ENCODE measurements at regions not wholly inside any gene's neighbourhood (a gene's known extent, or its start where the extent isn't known, plus 50 kb on each side); places are given as distances from the start of the nearest gene placed in this dataset.

GRCh38 chr16:62872339-62872738 is 836.1 kb upstream of the CDH8 start:
- TF ChIP-seq POLR2A (IDR thresholded peaks at IDR 0.05) (no peak), CTCF (IDR thresholded peaks at IDR 0.05) (no peak)
